SK-N-SH treated with all-trans-retinoic acid at 6 μM for 48 hours (cell line): ENCODE measurements at regions not wholly inside any gene's neighbourhood (a gene's known extent, or its start where the extent isn't known, plus 50 kb on each side); places are given as distances from the start of the nearest gene placed in this dataset.

Source experiments
- ARNTL ChIP-seq: fragments of 450-650 bp; formaldehyde crosslinking; IDR thresholded peaks from 2 replicates; pipeline ENCODE4 v1.5.0; 2020; ENCODE audit warnings: low read depth, mild to moderate bottlenecking, moderate library complexity, borderline replicate concordance
- CREB5 ChIP-seq: fragments of 250-450 bp; sonication (Bioruptor Pico); IDR thresholded peaks from 2 replicates; pipeline ENCODE4 v1.5.1; 2020; ENCODE audit warnings: low read depth, mild to moderate bottlenecking, moderate library complexity
- CSDC2 ChIP-seq: fragments of 250-450 bp; sonication (Bioruptor Pico); IDR thresholded peaks from 2 replicates; pipeline ENCODE4 v1.5.0; 2020; ENCODE audit warnings: mild to moderate bottlenecking, moderate library complexity
- OSR1 ChIP-seq: fragments of 250-450 bp; sonication (Bioruptor Pico); IDR thresholded peaks from 2 replicates; pipeline ENCODE4 v1.8.0; 2022; ENCODE audit warnings: moderate library complexity, mild to moderate bottlenecking, inconsistent platforms
- PATZ1 ChIP-seq: fragments of 250-450 bp; sonication (Bioruptor Pico); IDR thresholded peaks from 2 replicates; pipeline ENCODE4 v1.8.0; 2020; ENCODE audit warnings: mild to moderate bottlenecking, moderate library complexity, borderline replicate concordance
- SNAI2 ChIP-seq: fragments of 250-450 bp; sonication (Bioruptor Pico); IDR thresholded peaks from 2 replicates; pipeline ENCODE4 v1.5.0; 2020; ENCODE audit warnings: mild to moderate bottlenecking, moderate library complexity

- TF ChIP-seq OSR1 = no peak
- TF ChIP-seq ARNTL (CRISPR knock-in tag) = no peak
- TF ChIP-seq PATZ1 = no peak
- TF ChIP-seq CREB5 (CRISPR knock-in tag) = no peak
- TF ChIP-seq SNAI2 = no peak
- TF ChIP-seq CSDC2 (CRISPR knock-in tag) = no peak
Measured at GRCh38 chr6:12621754-12622153, 94.8 kb upstream of the PHACTR1 start.
